GM12865 (cell line): ENCODE measurements at regions not wholly inside any gene's neighbourhood (a gene's known extent, or its start where the extent isn't known, plus 50 kb on each side); places are given as distances from the start of the nearest gene placed in this dataset.

Experiments used
- DNase-seq: peaks from one replicate; pipeline ENCODE4 v3.0.0; 2010; ENCODE audit warnings: low read depth
- H3K4me3 ChIP-seq: 2 replicates; pipeline ENCODE4 v1.5.1; 2011; ENCODE audit warnings: mild to moderate bottlenecking, low read depth, low read length, control low read depth
- TF ChIP-seq, protein P1 (sequence below): IDR thresholded peaks from 2 replicates; pipeline ENCODE4 v1.5.1; 2011; ENCODE audit warnings: low read length, control low read depth, low read depth, inconsistent platforms; ENCODE audit not compliant: insufficient read depth; ENCODE audit errors: missing control alignments

DNA sequence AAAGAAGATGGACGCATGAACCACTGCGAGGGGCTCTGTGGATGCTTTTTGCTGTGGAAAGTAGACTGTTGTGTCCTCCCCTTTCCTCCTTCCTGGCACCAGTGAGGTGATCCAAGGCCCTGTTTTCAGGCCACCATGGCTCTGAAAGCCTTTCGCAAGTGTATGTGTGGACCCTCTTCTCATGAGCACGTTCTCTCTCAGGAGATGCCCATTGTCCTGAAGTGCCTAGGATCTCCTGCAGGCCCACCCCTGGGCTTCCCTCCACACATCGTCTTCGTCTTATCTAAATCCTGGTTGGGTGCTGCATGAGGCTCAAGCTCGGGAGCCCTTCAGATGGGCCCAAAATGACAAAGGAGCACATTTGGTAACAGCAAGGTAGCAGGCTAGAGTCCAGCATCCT is 188.2 kb downstream of the PTPN20 start:
- TF ChIP-seq, protein P1, sequence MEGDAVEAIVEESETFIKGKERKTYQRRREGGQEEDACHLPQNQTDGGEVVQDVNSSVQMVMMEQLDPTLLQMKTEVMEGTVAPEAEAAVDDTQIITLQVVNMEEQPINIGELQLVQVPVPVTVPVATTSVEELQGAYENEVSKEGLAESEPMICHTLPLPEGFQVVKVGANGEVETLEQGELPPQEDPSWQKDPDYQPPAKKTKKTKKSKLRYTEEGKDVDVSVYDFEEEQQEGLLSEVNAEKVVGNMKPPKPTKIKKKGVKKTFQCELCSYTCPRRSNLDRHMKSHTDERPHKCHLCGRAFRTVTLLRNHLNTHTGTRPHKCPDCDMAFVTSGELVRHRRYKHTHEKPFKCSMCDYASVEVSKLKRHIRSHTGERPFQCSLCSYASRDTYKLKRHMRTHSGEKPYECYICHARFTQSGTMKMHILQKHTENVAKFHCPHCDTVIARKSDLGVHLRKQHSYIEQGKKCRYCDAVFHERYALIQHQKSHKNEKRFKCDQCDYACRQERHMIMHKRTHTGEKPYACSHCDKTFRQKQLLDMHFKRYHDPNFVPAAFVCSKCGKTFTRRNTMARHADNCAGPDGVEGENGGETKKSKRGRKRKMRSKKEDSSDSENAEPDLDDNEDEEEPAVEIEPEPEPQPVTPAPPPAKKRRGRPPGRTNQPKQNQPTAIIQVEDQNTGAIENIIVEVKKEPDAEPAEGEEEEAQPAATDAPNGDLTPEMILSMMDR: no peak
- H3K4me3 ChIP-seq: no peak overlapping the region
- no peak for DNase-seq

DNA sequence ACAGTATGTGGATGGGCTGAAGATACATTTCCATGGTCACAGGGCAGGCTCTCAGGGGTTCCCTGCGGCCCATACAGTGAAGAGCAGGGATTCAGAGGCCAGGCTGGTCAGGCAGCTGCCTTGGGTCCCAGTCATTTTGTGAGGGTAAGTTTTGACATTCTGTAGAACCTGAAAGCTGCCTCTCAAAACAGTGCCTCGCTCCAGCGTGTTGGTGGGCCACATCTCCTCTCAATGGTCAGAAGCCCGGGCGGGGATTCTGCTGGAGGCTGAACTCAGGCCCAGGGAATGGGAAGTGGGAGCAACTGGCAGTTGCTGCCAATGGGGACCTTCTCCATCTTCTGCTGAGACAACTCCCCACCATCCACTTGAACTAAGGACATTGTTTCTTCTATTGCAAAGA is 190.0 kb downstream of the PTPN20 start:
- H3K4me3 ChIP-seq: no peak overlapping the region
- no peak for DNase-seq
- TF ChIP-seq, protein P1: no peak

- TF ChIP-seq, protein P1: no peak
Observed at GRCh38 chr10:47101807-47102206, 190.6 kb downstream of the PTPN20 start.

GRCh38 chr10:47104151-47104605 is 192.9 kb downstream of the PTPN20 start:
- no peak overlapping the region for H3K4me3 ChIP-seq
- DNase-seq: no peak
- TF ChIP-seq, protein P1: no peak

More at GRCh38 chr10:47101807-47102206, 190.6 kb downstream of the PTPN20 start:
- no peak overlapping the region for H3K4me3 ChIP-seq
- DNase-seq: no peak

DNA sequence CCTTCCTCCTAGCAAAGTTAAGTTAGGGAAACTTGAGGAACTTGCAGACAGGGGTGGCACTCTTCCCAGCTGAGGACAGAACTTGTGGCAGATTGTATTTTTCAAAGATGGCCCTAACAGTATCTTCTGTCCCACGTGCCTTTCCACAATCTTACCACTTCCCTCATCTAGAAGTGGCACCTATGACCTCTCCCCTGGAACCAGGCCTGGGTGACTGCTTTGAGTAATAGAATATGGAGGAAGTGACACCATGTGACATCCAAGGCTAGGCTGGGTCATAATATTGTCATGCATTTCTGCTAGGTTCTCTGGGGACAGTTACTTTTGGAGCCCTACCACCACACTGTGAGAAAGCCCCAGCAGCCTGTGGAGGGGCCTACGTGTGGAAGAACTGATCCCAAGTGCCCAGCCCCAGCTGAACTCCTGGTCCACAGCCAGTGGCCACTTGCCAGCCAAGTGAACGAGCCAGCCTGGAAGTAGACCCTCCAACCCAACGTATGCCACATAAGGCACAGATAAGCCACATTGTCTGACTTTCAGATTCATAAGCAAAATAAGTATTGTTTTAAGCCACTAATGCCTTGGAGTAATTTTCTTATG is 193.7 kb downstream of the PTPN20 start:
- TF ChIP-seq, protein P1: no peak

GRCh38 chr10:47107007-47107747 is 192.8 kb upstream of the GDF10 start:
- TF ChIP-seq, protein P1: no peak
- H3K4me3 ChIP-seq: no peak overlapping the region
- DNase-seq: no peak

More for the DNA sequence above, 193.7 kb downstream of the PTPN20 start:
- H3K4me3 ChIP-seq: no peak overlapping the region
- no peak for DNase-seq
